GM21619 (cell line): ENCODE measurements at regions not wholly inside any gene's neighbourhood (a gene's known extent, or its start where the extent isn't known, plus 50 kb on each side); places are given as distances from the start of the nearest gene placed in this dataset.
"Not testable (repeated sequence)": the region's sequence is repeated elsewhere in the genome, so short reads cannot be mapped to it uniquely, and the experiment has no call there.

ENCODE experiments used
- ATAC-seq: cut with Tn5 transposase; IDR thresholded peaks from one replicate; pipeline ENCODE4 v1.9.1; 2021; ENCODE audit not compliant: unreplicated experiment

DNA sequence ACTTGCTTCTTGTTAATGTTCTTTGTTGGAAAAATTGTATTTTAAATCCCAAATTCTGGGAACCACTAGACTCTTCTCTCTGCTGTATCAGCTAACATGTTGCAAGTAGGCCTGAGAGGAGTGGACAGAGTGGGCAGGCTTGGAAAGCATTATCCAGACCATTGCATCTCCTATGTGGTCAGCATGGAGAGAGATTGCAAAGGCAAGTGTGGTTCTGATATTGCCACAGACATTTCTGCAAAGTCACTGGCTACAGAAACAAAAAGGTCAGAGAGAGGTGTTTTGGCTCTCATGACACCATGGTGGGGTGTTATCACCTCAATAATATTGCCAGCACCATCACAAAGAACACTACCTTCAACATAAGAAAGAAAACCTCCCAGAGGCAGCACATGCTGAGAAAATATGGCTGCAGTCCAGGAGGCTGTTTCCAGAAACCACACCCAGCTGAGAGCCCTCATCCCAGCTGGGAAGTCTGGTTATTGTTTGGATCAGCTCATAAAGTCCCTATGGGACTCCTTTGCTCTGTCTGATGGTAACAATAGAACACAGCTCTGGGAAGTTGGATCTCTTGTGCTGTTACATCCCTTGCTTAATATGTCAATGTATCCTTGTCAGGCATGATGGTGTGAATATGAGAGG is 78.2 kb upstream of the TBX18 start:
- ATAC-seq: no peak

DNA sequence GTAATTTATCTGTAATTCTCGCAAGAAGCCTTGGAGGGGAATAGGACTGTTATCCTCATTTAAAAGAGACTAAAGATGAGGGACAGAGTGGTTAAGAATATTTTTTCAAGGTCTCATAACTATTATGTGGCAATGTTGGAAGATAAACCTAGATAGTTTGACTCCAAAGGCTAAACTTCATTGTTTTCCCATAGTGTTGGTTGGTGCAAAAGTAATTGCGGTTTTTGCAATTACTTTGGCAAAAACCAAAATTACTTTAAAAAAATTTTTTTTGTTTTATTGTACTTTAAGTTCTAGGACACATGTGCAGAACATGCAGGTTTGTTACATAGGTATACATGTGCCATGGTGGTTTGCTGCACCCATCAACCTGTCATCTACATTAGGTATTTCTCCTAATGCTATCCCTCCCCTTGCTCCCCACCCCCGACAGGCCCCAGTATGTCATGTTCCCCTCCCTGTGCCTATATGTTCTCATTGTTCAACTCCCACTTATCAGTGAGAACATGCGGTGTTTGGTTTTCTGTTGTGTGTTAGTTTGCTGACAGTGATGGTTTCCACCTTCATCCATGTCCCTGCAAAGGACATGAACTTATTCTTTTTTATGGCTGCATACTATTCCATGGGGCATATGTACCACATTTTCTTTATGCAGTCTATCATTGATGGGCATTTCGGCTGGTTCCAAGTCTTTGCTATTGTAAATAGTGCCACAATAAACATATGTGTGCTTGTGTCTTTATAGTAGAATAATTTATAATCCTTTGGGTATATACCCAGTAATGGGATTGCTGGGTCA is 72.9 kb upstream of the TBX18 start:
- not testable (repeated sequence) for ATAC-seq

DNA sequence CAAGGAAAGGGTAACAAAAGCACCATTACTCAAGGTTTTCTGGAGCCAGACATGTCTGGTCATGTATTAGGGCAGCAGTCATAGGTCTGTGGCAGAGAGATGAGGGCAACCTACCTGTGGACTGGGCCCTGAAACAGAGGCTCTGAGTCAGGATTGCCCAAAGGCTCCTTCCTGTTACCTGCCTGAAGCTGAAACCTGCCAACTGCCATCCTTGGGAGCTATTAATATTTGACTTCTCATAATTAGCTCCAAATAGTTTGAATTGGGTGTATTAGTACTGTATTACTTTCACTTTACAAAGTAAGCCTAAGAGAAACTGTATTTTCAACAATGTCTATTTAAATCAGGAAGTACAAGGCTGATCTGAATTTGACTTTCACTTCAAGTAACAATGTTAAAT is 72.0 kb upstream of the TBX18 start:
- ATAC-seq: peak; percentile 72

DNA sequence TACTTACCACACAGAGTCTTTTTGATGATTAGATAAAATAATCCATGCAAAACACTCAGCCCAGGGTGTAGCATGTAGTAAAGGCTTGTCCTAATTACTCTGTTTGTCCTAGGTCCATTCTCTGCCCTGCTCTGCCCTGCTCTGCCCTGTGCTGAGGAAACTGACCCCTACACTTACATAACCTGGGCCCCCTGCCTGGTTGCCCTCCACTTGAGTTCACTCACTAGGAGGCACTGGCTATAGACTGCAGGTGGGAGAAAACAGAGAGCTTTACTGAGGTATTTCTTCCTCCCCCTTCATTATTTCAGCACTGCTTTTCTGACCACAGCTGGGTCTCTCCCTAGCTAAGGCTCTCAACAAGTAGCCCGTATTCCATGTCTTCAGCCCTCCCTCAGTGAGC is 70.9 kb upstream of the TBX18 start:
- no peak for ATAC-seq

DNA sequence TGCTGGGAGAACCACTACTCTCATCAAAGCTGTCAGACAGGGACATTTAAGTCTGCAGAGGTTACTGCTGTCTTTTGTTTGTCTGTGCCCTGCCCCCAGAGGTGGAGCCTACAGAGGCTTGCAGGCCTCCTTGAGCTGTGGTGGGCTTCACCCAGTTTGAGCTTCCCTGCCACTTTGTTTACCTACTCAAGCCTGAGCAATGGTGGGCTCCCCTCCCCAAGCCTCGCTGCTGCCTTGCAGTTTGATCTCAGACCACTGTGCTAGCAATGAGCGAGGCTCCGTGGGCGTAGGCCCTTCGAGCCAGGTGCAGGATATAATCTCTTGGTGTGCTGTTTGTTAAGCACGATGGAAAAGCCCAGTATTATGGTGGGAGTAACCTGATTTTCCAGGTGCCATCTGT is 67.5 kb upstream of the TBX18 start:
- not testable (repeated sequence) for ATAC-seq

DNA sequence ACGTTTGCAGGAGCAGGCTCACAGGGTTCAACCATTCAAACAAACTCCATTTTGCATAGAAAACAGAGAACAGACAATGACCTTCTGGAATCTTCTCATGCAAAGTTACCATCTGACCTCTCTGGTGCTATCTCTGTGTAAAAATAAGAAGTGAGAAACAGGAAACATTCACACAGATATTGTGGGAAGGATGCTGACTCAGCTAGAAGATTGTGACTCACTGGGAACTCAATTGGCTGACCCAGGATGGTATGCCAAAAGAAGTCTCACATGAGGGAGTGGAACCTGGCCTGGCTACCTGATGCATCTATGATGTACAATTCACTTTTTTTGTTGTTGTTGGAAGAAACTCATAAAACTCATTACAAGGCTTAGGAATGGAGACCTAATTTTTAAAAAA is 61.1 kb upstream of the TBX18 start:
- ATAC-seq: no peak

DNA sequence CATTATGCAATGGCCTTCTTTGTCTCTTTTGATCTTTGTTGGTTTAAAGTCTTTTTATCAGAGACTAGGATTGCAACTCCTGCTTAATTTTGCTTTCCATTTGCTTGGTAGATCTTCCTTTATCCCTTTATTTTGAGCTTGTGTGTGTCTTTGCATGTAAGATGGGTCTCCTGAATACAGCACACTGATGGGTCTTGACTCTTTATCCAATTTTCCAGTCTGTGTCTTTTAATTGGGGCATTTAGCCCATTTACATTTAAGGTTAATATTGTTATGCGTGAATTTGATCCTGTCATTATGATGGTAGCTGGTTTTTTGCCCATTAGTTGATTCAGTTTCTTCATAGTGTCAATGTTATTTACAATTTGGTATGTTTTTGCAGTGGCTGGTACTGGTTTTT is 56.9 kb upstream of the TBX18 start:
- not testable (repeated sequence) for ATAC-seq

DNA sequence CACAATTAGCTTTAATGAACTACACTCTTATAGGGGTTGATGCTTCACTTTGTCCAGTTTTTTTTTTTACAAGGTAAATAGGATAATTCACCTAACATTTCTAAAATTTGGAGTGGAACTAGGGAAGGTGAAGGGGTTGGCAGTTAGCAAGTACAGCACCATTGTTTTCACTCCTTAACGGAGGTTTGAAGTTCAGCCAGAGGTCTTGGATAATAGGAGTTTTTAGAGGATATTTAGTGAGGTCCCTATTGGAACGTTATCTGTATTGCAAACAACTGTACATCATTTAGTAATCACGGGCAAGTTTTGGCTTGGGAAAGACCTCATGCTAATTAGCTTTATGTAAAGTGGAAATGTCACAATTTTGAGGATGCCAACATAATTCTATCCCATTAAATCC is 52.3 kb upstream of the TBX18 start:
- ATAC-seq: no peak

DNA sequence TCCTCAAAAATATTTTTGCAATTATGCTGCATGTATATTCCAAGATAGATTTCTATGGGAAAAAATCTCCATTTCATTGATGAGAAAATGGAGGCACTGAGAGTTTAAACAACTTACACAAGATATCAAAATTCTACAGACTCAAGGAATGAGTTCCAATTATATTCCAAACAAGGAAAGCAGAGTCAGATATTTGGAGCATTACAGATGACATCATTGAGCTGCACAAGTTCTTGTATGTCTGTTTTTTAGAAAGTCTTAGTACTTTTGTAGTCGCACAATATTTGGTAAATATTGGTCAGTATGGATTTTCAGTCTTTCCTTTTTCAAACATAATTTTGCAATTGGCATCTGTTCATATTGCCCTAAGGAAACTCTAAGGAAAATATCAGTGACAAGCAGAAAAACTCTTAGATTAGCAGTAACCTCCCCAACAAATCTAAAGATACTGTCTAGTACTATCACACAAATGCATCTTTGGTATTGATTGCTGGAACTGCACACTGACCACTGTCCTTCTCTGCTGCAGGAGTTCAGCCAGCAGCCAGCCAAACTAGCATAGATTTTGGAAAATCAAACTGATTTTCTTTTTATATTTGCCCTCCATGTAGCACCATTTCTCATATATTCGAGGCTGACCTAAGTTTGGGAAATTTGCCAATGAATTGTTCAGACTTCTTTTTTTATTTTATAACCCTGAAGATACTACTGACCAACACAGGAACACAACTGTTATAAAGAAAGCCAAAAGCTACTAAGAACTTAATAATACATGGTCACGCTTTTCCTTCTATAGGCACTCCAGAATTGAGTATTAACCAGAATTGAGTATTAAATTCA is 51.7 kb upstream of the TBX18 start:
- no peak for ATAC-seq
